ENCODE measurements at regions not wholly inside any gene's neighbourhood (a gene's known extent, or its start where the extent isn't known, plus 50 kb on each side); places are given as distances from the start of the nearest gene placed in this dataset.
A peak's percentile ranks its signal among the peaks of the same experiment; 100 is the strongest.

DNA sequence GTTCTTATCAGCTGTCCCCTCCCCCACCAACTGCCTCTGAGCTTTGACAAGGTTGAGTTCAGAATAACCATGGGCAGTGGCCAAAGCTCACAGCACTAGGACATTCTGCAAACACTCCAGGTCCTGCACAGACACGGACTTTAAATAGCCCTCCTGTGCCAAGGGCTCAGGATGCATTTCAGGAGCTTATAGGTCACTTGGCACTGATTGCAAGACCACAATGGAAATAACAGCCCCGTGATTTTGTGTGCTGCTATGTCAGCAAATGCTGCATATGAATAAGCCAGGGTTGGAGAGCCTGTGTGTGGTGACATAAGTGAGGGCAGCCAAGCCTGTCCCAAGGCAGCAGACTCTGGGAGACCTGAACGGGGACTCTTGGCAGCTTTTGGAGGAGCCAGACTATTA, 150.7 kb downstream of the DMRT2 start:
- peak in 1 of 4 donors; percentile 7 for DNase-seq (ENCODE audit: low read depth in 4 of 4, low spot score in 2 of 4)

DNA sequence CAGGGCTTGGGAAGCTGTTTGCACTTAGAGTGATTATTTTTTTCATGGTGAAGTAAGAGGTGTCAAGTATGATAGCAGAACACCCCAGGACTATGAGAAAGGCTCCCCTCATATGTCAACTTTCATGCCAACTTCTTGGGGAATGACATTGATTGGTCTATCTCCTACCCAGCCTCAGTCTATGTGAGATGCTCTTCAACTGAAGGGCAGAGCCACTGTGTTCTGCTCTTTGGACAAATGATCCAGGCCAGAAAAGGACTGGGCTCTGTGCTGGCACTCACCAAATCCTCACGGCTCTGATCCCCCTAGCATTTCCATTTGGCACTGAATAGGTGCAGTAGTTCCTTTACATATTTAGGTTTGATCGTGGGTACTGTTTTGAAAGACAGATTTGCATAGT, 151.1 kb downstream of the DMRT2 start:
- no peak for DNase-seq (ENCODE audit: low read depth in 4 of 4, low spot score in 2 of 4)

DNA sequence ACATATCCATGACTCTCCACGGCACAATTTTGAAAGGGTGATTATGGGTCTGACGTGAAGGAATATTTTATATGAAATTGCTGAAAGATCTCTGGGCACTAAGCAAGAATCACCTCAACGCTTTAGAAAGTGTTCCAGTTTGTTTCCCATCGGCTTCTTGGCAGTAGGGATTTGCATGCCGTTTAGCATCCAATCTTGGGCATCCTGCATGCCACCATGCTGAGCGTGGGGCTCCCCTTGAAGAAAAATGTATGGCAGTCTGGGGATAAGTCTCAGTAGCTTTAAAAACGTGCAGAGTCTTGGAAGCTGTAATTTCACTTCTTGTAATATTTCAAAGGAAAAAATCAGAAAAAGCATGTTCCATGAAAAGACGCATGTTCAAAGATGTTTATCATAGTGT, 151.7 kb downstream of the DMRT2 start:
- no peak for DNase-seq (ENCODE audit: low read depth in 4 of 4, low spot score in 2 of 4)

DNA sequence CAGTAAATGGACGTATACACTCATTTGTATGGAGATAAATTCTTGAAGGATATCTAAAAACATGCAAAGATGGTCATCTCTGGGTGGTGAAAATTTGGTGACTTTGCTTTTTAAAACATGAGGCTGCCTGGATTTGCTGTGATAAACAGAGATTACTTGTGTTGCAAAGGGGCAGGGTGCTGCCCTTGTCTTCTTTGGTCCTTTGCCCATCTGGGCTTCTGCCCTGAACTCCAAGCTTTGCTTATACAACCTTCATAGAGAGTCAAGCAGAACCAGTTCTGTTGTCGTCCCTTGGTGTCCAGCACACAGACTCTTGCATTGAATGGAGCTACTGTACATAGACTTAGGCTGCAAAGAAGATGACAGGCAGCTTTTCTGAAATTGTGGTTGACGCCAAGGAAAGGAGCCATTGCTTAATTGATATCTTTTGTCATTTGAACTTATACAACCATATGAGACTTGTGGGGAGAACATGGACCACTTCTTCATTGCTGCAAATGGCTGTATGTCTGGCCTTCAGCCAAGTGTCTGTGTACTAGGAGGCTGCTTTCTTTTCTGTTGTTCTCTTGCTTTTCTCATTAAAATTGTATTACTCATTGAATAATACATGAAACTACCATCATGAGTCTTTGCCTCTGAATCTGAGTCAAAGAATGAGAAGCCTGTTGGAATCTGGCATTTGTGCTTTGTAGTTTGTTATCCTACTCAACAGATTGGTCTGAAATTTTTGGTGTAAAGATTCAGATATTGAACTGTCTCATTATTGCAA, 152.5 kb downstream of the DMRT2 start:
- no peak for DNase-seq (ENCODE audit: low read depth in 4 of 4, low spot score in 2 of 4)

DNA sequence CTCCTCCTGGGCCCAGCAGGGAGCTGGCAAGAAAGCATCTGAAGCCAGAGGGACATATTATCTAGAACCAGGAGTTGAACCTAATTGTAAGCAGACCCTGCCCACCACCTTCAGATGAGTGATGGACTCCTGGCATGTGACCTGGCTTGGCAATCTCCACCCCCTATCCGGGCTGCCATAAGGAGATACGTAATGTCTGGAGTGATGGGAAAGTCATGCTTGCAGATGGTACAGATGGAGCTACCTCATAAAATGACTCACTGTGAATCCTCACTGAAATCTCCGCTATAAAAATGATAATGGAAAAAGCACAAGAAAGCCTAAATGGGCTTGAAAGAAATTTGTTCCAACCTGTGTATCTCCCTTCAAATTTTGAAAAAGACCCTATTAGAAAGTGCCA, 157.5 kb downstream of the DMRT2 start:
- no peak for DNase-seq (ENCODE audit: low read depth in 4 of 4, low spot score in 2 of 4)

DNA sequence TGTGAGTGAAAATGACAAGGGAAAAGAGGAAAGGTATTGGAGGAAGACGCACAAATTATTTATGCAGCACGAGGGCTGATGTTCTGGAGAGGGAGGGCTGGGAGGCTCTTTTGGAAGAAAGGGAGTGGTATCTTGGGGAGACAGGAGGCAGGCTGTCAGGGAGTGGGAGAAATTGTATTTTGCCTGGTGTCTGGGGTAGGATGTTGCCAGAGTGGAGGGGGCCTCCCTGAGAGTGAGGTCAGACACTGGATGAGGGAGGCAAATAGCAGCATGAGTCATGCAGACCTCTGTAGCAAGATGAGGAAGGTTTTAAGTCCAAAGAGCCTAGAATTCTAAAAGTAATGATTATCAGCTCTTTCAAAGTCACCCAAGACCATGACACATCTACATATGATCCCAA, 158.0 kb downstream of the DMRT2 start:
- no peak for DNase-seq (ENCODE audit: low read depth in 4 of 4, low spot score in 2 of 4)

DNA sequence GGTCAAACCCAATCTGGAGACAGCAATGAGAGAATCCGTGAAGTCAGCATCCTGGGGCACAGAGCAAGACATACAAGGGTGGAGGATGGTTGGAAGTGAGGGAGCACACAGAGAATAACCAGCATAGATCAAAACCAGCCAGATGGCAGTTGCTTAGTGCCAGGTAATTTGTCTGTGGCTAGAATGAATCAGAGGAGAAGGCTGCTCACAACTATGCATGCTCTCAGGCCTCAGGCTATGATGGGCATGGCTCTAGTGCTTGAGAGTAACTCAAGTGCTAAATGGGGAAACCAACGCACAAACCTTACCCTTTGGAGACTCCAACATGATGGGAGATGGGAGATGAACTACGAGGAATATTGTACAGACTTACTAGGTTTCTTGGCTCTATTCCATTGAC, 160.8 kb downstream of the DMRT2 start:
- DNase-seq (ENCODE audit: low read depth in 4 of 4, low spot score in 2 of 4) = no peak

DNA sequence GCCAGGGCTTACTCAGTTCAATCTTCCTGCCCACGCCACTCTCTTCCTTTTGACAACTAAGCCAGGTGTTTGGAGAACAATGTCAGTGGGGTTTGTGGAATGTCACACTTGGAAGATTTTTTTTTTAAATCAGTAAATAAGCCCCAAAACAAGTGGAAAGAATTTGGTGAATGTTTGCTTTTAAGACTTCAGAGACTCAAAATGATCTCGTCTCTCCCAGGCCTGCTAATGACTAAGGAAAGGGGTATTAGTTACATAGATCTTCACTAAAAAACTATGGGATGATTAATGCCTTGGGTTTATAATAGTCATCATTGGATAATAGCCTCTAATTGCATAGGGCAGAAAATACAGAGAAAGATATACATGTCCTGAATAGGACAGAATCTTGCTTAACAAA, 166.4 kb downstream of the DMRT2 start:
- DNase-seq (ENCODE audit: low read depth in 4 of 4, low spot score in 2 of 4) = no peak

DNA sequence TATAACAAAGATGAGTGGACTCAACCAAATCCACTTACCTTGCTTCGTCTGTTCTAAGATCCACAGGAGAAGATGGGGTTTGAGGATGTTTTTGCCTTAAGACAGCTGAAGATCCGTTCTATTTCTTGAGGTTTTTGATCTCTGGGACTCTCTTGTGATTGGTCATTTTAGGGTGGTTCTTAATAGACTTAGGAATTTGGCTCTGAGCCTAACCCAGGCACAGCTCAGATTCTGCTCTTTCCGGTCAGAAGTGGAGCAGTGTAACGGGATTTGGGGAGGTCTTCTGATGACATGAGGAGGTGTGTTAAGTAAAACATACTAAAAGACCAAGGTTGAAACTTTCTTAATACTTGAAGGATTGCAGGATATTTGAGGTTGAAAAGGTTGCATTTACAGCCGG, 166.9 kb downstream of the DMRT2 start:
- DNase-seq (ENCODE audit: low read depth in 4 of 4, low spot score in 2 of 4) = no peak

DNA sequence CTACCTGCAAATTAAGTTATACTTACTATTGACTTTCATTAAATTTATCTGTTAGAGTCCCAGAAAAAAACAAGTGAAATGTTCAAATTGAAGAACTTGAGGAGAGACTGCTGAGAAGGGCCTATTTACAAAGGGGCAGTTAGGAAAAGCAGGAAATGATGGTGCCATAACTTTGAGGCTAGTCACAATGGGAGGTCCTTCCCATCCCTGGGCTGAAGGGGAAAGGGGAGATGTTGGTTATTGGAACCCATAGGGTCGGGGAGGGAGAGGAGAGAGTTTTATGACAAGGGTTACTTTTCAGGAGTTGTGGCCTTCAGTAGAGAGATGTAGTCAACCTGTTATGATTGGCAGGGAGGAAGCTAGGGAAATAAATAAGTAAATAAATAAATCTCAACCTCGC, 169.1 kb downstream of the DMRT2 start:
- no peak for DNase-seq (ENCODE audit: low read depth in 4 of 4, low spot score in 2 of 4)

DNA sequence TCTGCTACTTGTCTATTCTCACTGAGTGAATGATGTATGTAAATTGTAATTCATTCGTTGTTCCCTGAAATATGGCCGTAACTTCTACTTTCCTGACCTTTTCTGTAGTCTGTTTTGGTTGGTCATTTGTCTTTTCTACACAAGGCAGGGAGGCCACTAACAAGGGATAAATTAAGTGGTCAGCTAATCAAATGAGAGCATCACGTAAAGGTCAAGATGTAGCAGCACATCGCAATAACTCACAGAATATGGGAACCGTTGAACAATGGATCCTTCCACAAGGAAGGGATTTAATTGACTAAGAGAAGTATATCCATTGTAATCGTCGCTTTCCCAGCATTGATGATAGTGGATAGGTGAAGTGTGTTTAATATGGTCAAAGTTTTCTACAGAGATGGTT, 171.1 kb downstream of the DMRT2 start:
- DNase-seq (ENCODE audit: low read depth in 4 of 4, low spot score in 2 of 4) = no peak

DNA sequence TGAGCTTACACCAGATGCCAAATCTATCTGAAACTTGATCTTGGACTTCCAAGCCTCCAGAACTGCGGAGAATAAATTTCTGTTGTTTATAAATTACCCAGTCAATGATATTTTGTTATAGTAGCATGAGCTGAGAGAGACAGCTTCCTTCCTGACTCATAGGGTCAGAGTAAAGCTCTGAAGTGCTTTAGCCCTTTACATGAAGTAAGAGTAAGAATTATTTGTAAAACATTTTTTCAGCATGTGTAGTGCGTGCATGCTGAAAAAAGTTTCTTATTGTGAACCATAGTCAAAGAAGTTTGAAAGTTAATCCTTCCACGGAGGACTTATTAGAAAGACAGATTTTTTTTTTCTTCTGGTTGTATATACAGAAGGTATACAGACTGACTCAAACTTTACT, 172.4 kb downstream of the DMRT2 start:
- no peak for DNase-seq (ENCODE audit: low read depth in 4 of 4, low spot score in 2 of 4)

DNA sequence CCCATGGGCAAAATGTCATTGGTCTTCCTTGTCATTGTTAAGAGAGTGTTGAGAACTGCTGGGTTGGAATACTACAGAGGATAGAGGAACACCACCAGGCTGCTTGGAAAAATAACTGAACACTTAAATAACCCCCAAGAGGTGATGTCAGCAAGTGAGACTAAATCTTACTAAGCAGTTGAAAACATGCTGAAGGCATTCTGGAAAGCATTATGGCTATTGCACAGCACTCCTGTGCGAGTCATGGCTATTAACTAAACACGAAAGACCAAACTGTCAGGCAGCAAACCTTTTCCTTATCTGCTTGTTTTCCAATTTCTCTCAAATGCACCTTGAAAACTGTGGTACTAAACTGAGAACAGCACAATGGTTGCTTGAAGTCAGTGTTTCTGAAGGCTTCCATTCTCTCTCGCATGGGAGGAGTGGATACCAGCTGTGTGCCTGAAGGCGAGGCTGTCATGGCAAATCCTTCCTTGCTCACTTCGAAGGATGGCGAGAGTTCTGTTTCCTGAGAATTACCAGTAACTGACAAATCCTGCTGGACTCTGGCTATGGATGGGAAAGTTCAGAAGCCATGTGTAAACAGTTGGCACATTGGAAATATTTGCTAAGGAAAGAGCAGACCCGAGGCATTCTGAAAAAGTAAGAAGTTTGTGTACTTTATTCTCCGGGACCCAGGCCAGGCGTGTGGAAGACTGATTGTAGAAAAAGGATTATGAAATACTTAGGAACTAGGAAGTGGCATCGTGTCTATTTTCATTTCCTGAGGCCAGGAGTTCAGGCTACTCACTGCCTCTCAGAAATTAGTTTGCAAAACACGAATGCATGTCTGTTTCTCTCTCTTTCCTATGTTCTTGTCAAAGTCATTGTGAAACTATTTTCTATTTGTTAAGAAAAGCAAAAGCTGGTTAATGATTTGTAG, 182.1 kb downstream of the DMRT2 start:
- DNase-seq (ENCODE audit: low read depth in 4 of 4, low spot score in 2 of 4) = no peak

DNA sequence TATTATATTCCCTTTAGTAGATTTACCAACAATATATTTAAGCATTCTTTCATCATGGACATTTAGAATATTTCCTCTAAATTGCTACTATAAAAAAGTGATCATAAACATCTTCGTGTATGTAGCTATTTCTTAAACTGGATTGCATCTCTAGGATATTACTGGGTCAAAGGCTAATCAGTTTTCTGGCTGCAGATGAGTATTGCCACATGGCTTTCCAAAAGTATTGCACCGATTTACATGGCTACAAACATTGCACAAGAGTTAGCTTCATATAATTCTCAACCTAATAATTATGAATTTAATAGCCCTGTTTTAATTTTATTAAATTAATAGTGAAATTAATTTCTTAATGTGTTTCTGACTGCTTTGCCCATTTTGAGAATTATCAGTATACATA, 183.4 kb downstream of the DMRT2 start:
- DNase-seq (ENCODE audit: low read depth in 4 of 4, low spot score in 2 of 4) = no peak

DNA sequence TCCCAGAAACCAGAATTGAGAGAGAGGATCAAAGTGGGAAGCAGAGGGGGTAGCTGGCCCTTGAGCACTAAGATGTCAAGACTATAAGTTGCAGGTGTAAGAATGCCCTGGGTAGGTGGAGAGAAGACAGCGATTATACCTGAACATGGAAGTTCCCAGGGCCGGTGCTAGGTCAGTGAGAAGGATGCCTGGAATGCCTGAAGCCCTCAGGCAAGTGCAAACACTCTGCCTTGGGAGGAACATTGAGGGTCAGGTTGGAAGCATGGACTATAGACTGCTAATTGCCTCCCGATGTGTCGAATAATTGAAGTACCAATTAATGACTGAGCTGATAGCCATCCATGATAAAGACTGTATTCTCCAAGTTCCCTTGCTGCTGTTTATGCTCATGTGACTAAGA, 185.5 kb downstream of the DMRT2 start:
- DNase-seq (ENCODE audit: low read depth in 4 of 4, low spot score in 2 of 4) = no peak

DNA sequence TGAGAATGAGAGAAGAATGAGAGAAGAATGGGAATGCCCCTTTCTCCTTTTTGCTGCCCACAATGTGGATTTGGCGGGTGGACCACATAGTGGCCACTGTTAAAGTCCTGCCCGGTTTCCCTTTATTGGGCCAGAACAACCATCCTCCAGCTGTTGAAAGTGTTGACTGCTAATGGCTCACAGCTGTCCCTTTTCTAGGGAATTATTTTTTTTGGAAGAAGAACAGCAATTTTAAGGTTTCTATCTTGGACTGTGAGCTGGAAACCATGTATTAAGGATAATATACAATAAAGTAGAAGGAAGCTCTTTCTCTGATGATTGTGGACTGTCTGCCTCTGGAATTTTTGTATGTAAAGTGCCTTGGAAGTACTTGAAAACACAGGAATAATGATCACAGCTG, 185.9 kb downstream of the DMRT2 start:
- DNase-seq (ENCODE audit: low read depth in 4 of 4, low spot score in 2 of 4) = peak in 2 of 4 donors; percentile 9 to 15

DNA sequence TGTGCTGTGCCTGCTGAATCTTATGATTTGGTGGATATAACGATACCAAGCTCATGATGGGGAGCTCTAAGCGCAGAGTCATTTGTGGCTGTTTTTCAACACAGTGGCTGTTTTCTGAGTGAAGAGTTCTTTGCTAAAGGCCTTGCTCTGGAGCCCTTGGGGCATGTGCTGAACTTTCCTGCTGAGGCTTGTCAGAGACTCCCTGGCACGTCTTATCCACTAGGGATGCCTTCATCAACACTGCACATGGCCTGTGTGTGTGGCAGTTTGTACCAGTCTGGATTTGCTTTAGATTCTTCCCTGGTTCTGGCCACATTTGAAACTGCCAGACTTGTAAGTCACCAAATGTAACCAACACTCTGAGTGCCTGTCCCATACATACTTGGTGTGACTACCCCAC, 188.2 kb downstream of the DMRT2 start:
- no peak for DNase-seq (ENCODE audit: low read depth in 4 of 4, low spot score in 2 of 4)

DNA sequence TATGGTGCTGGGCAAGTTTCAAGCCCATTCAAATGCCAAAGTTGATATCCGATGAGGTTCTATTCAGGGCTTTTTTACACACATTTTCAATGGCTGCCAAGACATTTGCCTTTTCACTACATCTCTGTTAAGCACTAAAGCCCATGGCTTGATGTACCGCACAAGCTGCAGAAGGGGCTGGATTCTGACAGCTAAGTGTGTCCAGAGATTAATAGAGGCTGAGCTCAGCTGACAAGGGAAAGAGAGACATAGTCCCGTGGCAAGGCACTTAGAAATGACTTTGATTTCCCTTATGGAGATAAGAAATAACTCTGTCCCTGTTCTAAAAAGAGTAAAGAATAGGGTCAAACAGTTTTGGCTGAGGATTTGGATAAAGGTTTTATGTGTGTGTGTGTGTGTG, 198.6 kb downstream of the DMRT2 start:
- no peak for DNase-seq (ENCODE audit: low read depth in 4 of 4, low spot score in 2 of 4)

DNA sequence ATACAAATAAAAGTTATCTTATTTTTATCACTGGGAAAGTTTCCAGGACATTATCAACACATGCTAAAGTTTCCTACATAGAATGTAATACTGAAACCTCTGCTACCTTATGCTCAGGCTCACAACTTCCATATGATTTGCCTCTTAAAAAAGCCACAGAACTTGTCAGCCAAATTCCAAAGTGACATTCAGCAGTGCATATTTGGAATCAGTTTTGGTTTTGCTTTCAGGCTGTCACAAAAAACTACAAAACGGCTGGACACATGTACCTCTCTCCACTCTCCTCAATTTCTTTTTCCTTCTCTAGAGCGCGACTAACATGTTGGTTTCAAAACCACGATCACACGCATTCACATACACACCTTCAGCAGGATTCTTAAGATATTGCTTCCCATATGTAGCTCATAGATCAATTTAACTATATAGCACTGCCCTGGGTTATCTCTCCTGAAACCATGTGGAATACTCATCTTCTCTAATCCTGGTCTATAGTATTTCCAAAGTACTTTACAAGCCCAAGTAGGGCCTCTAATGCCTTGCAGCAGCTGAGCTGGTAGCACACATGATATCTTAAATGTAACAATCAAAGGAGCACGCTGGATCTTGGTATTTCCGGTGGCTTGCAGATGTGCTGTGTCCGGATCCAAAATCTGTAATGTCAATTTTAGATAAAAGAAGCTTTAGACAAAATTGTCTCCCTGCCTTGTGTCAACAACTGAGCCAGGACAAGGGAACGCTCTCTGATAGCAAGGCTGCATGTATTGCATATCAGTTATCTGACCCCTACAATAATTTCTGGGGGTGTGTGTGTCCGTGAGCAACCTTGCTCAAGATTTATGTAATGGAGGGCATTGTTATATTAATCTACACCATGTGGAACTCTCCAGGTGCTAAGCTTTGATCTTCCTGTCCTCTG, 203.2 kb downstream of the DMRT2 start:
- no peak for DNase-seq (ENCODE audit: low read depth in 4 of 4, low spot score in 2 of 4)

DNA sequence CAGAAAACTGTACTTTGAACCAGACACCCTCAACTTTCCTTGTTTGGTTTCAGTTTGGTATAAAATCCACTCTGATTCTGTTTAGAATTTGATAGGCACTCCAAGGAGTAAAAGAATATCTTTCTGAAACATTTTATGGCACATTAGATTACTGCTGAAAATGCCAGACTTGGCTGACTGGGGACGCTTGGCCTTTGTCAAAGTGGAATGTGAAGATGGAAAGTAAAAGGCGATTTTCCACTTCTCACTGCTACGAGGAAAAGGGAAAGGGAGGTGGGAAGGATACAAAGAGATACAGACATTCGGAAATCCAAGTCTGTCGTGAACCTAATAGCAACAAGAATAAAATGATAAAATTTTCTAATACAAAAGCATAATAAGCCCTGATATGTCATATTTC, 203.9 kb downstream of the DMRT2 start:
- DNase-seq (ENCODE audit: low read depth in 4 of 4, low spot score in 2 of 4) = no peak

DNA sequence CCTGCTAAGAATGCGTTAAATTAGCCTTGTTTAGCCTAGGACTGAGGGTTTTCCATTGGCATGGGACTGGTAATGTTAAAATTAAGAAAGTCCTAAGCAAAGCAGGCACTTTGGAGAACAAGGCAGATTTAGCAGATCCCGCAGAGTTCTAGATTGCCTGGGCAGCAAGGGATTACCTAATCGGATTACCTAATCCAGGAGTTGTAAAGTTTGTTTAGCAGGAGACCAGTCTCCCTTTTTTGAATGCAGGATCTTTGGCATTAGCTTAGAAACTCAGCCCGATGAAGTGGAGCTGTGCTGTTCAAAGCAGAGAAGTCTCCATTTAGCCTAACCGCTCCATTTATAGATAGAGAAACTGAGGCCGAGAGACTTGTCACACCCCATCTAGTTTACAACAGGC, 206.0 kb downstream of the DMRT2 start:
- no peak for DNase-seq (ENCODE audit: low read depth in 4 of 4, low spot score in 2 of 4)
